ENCODE measurements at regions not wholly inside any gene's neighbourhood (a gene's known extent, or its start where the extent isn't known, plus 50 kb on each side); places are given as distances from the start of the nearest gene placed in this dataset.

DNA sequence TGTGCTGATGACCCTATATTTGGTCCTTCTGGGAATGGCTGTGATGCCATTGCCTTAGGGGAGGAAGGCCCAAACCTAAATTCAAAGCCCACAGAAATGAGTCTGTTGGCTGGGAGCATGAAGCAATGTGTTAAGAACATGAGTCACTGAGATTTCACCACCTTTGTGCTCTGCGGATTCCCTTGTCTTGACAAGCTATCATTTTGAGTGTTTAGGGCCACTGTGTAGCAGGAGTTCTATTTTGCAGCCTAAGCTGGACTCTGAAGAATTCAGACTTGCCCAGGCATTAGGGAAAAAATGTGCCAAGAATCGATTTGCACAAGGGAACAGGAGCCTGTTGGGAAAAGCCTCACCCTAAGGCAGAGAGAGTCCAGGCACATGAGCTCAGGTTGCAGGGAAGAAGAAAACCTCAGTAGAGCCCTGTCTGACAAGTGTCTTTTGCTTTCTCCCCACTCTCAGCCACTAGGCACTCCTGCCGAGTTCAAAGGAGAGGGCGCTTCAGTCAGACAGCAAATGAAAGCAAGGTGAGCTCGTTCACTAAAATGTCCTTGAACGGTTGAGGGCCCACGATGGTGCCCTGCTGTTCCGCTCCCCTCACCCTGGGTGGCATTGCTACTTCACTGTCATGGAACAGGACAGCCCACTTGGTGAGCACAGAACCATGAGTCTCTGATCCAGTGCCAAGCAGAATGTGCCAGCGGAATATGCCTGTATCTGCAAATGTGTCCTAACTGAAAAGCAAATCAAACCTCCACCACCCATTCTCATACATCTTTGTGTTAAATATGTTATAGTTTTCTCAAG is 93.6 kb downstream of the PRLHR start:
- no peak for TF ChIP-seq CTCF (IDR thresholded peaks at IDR 0.05; ENCODE audit: borderline replicate concordance, extremely low read depth, low read length, poor library complexity, severe bottlenecking)
- no peak for TF ChIP-seq EZH2 (IDR thresholded peaks at IDR 0.05; ENCODE audit: borderline replicate concordance, low read depth, low read length, severe bottlenecking)

Measured in DND-41 (cell line).